Heart left ventricle (tissue), 16 donors: ENCODE measurements at regions not wholly inside any gene's neighbourhood (a gene's known extent, or its start where the extent isn't known, plus 50 kb on each side); places are given as distances from the start of the nearest gene placed in this dataset.

ENCODE experiments used
- ATAC-seq, 4 donors: fragments of 200-7000 bp; cut with Tn5 transposase; one replicate each; pipeline ENCODE4 v1.9.1; 2020 to 2022; ENCODE audit warnings: moderate library complexity in 4 of 4, mild to moderate bottlenecking in 3 of 4, moderate number of reproducible peaks in 1 of 4
- DNase-seq, 5 donors: peaks; one replicate each; pipeline ENCODE4 v3.0.0-alpha.2; 2020
- H3K27ac ChIP-seq, 12 donors: fragments of 200-600 bp; sonication (generic) in 4 of 12; one replicate each; pipeline versions ENCODE4 v1.5.0 to v1.8.0; 2016 to 2022; ENCODE audit warnings: mild to moderate bottlenecking in 2 of 12
- H3K27me3 ChIP-seq, 9 donors: fragments of 200-600 bp; sonication (generic) in 2 of 9; one replicate each; pipeline versions ENCODE4 v1.5.1 to v1.8.0; 2016 to 2022; ENCODE audit warnings: mild to moderate bottlenecking in 3 of 9
- H3K36me3 ChIP-seq, 9 donors: fragments of 200-600 bp; sonication (generic) in 2 of 9; one replicate each; pipeline versions ENCODE4 v1.5.0 to v1.8.0; 2018 to 2022; ENCODE audit warnings: mild to moderate bottlenecking in 2 of 9
- H3K4me1 ChIP-seq, 12 donors: fragments of 200-600 bp; sonication (generic) in 4 of 12; one replicate each; pipeline versions ENCODE4 v1.5.0 to v1.8.0; 2016 to 2022; ENCODE audit warnings: mild to moderate bottlenecking in 3 of 12
- H3K4me3 ChIP-seq, 12 donors: fragments of 200-600 bp; sonication (generic) in 4 of 12; one replicate each; pipeline versions ENCODE4 v1.5.0 to v1.8.0; 2017 to 2022; ENCODE audit warnings: mild to moderate bottlenecking in 9 of 12, moderate library complexity in 4 of 12
- H3K9me3 ChIP-seq, 12 donors: fragments of 200-600 bp; sonication (generic) in 4 of 12; one replicate each; pipeline versions ENCODE4 v1.5.0 to v1.8.0; 2016 to 2022; ENCODE audit warnings: mild to moderate bottlenecking in 1 of 12
- CTCF ChIP-seq, 12 donors: fragments of 200-600 bp; sonication (generic) in 4 of 12; IDR thresholded peaks; one replicate each; pipeline versions ENCODE4 v1.5.0 to v1.8.0; 2018 to 2022; ENCODE audit warnings: antibody characterized with exemption in 12 of 12, mild to moderate bottlenecking in 5 of 12
- POLR2A ChIP-seq, 2 donors: fragments of 450-650 bp; IDR thresholded peaks; one replicate each; pipeline ENCODE4 v1.6.1; 2017; ENCODE audit warnings: antibody characterized with exemption in 2 of 2, mild to moderate bottlenecking in 2 of 2, moderate library complexity in 2 of 2
- WGBS, 4 donors: extraction: QIAGEN DNeasy Blood & Tissue Kit in 2 of 4; methylation state at CpG; one replicate each; pipeline versions ENCODE4 v1.1.5 to v1.1.7; 2013 to 2018; 5-methylcytosine and 5-hydroxymethylcytosine counted together
- intact Hi-C, 10 donors: fragments of 100-400 bp; cut with DNase I; formaldehyde crosslinking; loops; one replicate each; pipeline versions ENCODE4 v1.11.1 to v1.14.2; 2022
- donor health status: ischemic (EF 13 %, LVEDD 7.1; RV severe dilation, severe dysfunction).
- donor health status: healthy with polysubstance abuse.
- donor health status: DM: no; HTN: yes; CAD: no.
- donor health status: DM: no; HTN: no; CAD: no.
- donor health status: ischemic (EF 25% LVEDD 6.9; RV normal size, moderate dysfunction).
- donor health status: ischemic (EF 25% LVEDD 5.7; RV mildly dilated, moderate dysfunction).
- donor health status: healthy.
- donor health status: DM: yes; HTN: yes; CAD: no.
- donor health status: ischemic (EF 35%, LVEDD 5.7; RV mildly dilated, moderate dysfunction).
- donor health status: nonischemic (EF 11% LVEDD 7.7; RV severe dilation, severe dysfunction).
- donor health status: DM: yes; HTN: yes; CAD: no.
- donor health status: PGD.
- donor health status: ischemic (EF 29% LVEDD 5.4; RV normal size, mild dysfunction).
- donor health status: nonischemic (EF 23%, LVEDD 6.1; RV moderate dilation, normal function).

GRCh38 chr13:76336889-76337844 is 549.0 kb downstream of the KCTD12 start:
- intact Hi-C loops, result no loop called here
- Histone ChIP-seq H3K4me3 (no peak overlapping the region), H3K4me1 (peaks cover 0 to 12% (median 1%) of the 10 kb centered on the region in 12 donors), H3K27ac (peak overlapping the region in 10 of 12 donors; percentile 34 to 74 (median 62)), H3K27me3 (no peaks in the 10 kb centered on the region), H3K36me3 (no peaks in the 10 kb centered on the region), H3K9me3 (peaks cover 0 to 2% (median 0%) of the 10 kb centered on the region in 12 donors)
- ATAC-seq (peak; percentile 81 to 93 (median 89)), DNase-seq (peak in 4 of 5 donors; percentile 15 to 42 (median 30))
- TF ChIP-seq CTCF (IDR thresholded peaks at IDR 0.05), result no peak
- 35 to 47% (median 37%) methylated on average over 2 of the region's 2 CpGs for WGBS, 4 donors

GRCh38 chr13:76335463-76335862 is 550.7 kb downstream of the KCTD12 start:
- ATAC-seq, result no peak
- intact Hi-C loops, result no loop called here

GRCh38 chr13:76331943-76332712 is 554.1 kb downstream of the KCTD12 start:
- H3K27me3 ChIP-seq, result no peaks in the 10 kb centered on the region
- ATAC-seq (no peak), DNase-seq (no peak)
- TF ChIP-seq POLR2A (IDR thresholded peaks at IDR 0.05) (no peak), CTCF (IDR thresholded peaks at IDR 0.05) (no peak)
- H3K4me1 ChIP-seq, result peaks cover 0 to 12% (median 5%) of the 10 kb centered on the region in 12 donors
- no peaks in the 10 kb centered on the region for H3K36me3 ChIP-seq
- no peak overlapping the region for H3K27ac ChIP-seq
- intact Hi-C loops, result no loop called here
- H3K4me3 ChIP-seq, result no peak overlapping the region
- H3K9me3 ChIP-seq, result peaks cover 0 to 8% (median 0%) of the 10 kb centered on the region in 12 donors
- WGBS, 4 donors, result 7 to 22% (median 17%) methylated on average over 1 of the region's 1 CpG

More at GRCh38 chr13:76335463-76335862, 550.7 kb downstream of the KCTD12 start:
- DNase-seq, result no peak
- Histone ChIP-seq H3K27me3 (no peaks in the 10 kb centered on the region), H3K9me3 (no peaks in the 10 kb centered on the region), H3K4me1 (peaks cover 0 to 17% (median 5%) of the 10 kb centered on the region in 12 donors), H3K27ac (no peak overlapping the region), H3K36me3 (no peaks in the 10 kb centered on the region), H3K4me3 (no peak overlapping the region)
- TF ChIP-seq POLR2A (IDR thresholded peaks at IDR 0.05) (no peak), CTCF (IDR thresholded peaks at IDR 0.05) (no peak)

GRCh38 chr13:76330761-76331160 is 555.4 kb downstream of the KCTD12 start:
- WGBS, 4 donors, result 89 to 96% (median 95%) methylated on average over 2 of the region's 2 CpGs
- H3K27ac ChIP-seq, result no peak overlapping the region
- peaks cover 0 to 8% (median 0%) of the 10 kb centered on the region in 12 donors for H3K9me3 ChIP-seq
- intact Hi-C loops, result no loop called here
- TF ChIP-seq POLR2A (IDR thresholded peaks at IDR 0.05), result no peak
- no peak for TF ChIP-seq CTCF (IDR thresholded peaks at IDR 0.05)
- peaks cover 0 to 10% (median 3%) of the 10 kb centered on the region in 12 donors for H3K4me1 ChIP-seq
- H3K27me3 ChIP-seq, result no peaks in the 10 kb centered on the region
- H3K4me3 ChIP-seq, result no peak overlapping the region
- DNase-seq (no peak), ATAC-seq (no peak)
- no peaks in the 10 kb centered on the region for H3K36me3 ChIP-seq
